SK-N-SH treated with all-trans-retinoic acid at 6 μM for 48 hours (cell line): ENCODE measurements at regions not wholly inside any gene's neighbourhood (a gene's known extent, or its start where the extent isn't known, plus 50 kb on each side); places are given as distances from the start of the nearest gene placed in this dataset.

Experiments used
- ARNTL ChIP-seq: fragments of 450-650 bp; formaldehyde crosslinking; IDR thresholded peaks from 2 replicates; pipeline ENCODE4 v1.5.0; 2020; ENCODE audit warnings: low read depth, mild to moderate bottlenecking, moderate library complexity, borderline replicate concordance
- ISL1 ChIP-seq: fragments of 250-450 bp; sonication (Bioruptor Pico); IDR thresholded peaks from 2 replicates; pipeline ENCODE4 v2.1.2; 2022; ENCODE audit warnings: mild to moderate bottlenecking, moderate library complexity

GRCh38 chr2:235141411-235142128 is 189.8 kb downstream of the SH3BP4 start:
- TF ChIP-seq ARNTL (CRISPR knock-in tag) = no peak
- TF ChIP-seq ISL1 (CRISPR knock-in tag) = no peak
